Panc1 (cell line): ENCODE measurements at regions not wholly inside any gene's neighbourhood (a gene's known extent, or its start where the extent isn't known, plus 50 kb on each side); places are given as distances from the start of the nearest gene placed in this dataset.

ENCODE experiments used
- POLR2AphosphoS5 ChIP-seq: IDR thresholded peaks from 2 replicates; pipeline ENCODE4 v1.6.1; 2012; ENCODE audit warnings: mild to moderate bottlenecking, low read depth, low read length, moderate library complexity
- REST ChIP-seq, 2 experiments: IDR thresholded peaks; 2 replicates each; pipeline ENCODE4 v1.6.1; 2011 to 2012; ENCODE audit warnings: low read depth in 2 of 2, control low read depth in 1 of 2, low read length in 1 of 2, mild to moderate bottlenecking in 1 of 2, moderate library complexity in 1 of 2; ENCODE audit not compliant: insufficient read depth in 1 of 2
- TF ChIP-seq, protein P1 (sequence below): fragments of 450-650 bp; IDR thresholded peaks from 2 replicates; pipeline ENCODE4 v1.5.1; 2017; ENCODE audit warnings: mild to moderate bottlenecking

- TF ChIP-seq POLR2AphosphoS5 (no peak), REST (IDR thresholded peaks at IDR 0.05; ENCODE audit: insufficient read depth in 1 of 2, low read depth in 2 of 2, low read length in 1 of 2) (no peak)
- TF ChIP-seq, protein P1, sequence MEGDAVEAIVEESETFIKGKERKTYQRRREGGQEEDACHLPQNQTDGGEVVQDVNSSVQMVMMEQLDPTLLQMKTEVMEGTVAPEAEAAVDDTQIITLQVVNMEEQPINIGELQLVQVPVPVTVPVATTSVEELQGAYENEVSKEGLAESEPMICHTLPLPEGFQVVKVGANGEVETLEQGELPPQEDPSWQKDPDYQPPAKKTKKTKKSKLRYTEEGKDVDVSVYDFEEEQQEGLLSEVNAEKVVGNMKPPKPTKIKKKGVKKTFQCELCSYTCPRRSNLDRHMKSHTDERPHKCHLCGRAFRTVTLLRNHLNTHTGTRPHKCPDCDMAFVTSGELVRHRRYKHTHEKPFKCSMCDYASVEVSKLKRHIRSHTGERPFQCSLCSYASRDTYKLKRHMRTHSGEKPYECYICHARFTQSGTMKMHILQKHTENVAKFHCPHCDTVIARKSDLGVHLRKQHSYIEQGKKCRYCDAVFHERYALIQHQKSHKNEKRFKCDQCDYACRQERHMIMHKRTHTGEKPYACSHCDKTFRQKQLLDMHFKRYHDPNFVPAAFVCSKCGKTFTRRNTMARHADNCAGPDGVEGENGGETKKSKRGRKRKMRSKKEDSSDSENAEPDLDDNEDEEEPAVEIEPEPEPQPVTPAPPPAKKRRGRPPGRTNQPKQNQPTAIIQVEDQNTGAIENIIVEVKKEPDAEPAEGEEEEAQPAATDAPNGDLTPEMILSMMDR = no peak
Measured at GRCh38 chr11:69402251-69402887, 79.1 kb upstream of the LINC01488 start.
